ENCODE measurements at regions not wholly inside any gene's neighbourhood (a gene's known extent, or its start where the extent isn't known, plus 50 kb on each side); places are given as distances from the start of the nearest gene placed in this dataset.

GRCh38 chr1:14292520-14292919 is 306.0 kb upstream of the KAZN start:
- TF ChIP-seq CTCF (IDR thresholded peaks at IDR 0.05) (no peak), POLR2A (IDR thresholded peaks at IDR 0.05) (no peak)
